HCT116 (cell line): ENCODE measurements at regions not wholly inside any gene's neighbourhood (a gene's known extent, or its start where the extent isn't known, plus 50 kb on each side); places are given as distances from the start of the nearest gene placed in this dataset.

Experiments used
- CBX3 ChIP-seq: IDR thresholded peaks from 2 replicates; pipeline ENCODE4 v1.6.1; 2012; ENCODE audit warnings: low read depth
- EGR1 ChIP-seq: IDR thresholded peaks from 2 replicates; pipeline ENCODE4 v1.6.1; 2012; ENCODE audit warnings: low read depth
- EZH2 ChIP-seq: fragments of 200-600 bp; sonication (generic); IDR thresholded peaks from 2 replicates; pipeline ENCODE4 v1.6.1; 2017; ENCODE audit warnings: antibody characterized with exemption, mixed run types
- MAX ChIP-seq: IDR thresholded peaks from 2 replicates; pipeline ENCODE4 v1.6.1; 2012
- POLR2A ChIP-seq: IDR thresholded peaks from 2 replicates; pipeline ENCODE4 v1.7.0; 2011; ENCODE audit warnings: borderline replicate concordance; ENCODE audit not compliant: insufficient read depth, insufficient read length; ENCODE audit errors: extremely low read depth
- POLR2AphosphoS5 ChIP-seq: IDR thresholded peaks from 2 replicates; pipeline ENCODE4 v1.6.1; 2011; ENCODE audit warnings: mild to moderate bottlenecking, low read depth, low read length, moderate library complexity
- RAD21 ChIP-seq: IDR thresholded peaks from 2 replicates; pipeline ENCODE4 v1.6.1; 2012; ENCODE audit warnings: low read depth, mild to moderate bottlenecking
- SP1 ChIP-seq: IDR thresholded peaks from 2 replicates; pipeline ENCODE4 v1.6.1; 2012; ENCODE audit warnings: low read depth
- TF ChIP-seq, protein P1 (sequence below), 3 experiments: fragments of 200-600 bp in 1 of 3; sonication (generic) in 1 of 3; IDR thresholded peaks in 2 of 3; conservative IDR thresholded peaks in 1 of 3; 2 replicates each; pipeline ENCODE4 v1.5.1; 2012 to 2017; ENCODE audit warnings: low read depth in 2 of 3, low read length in 2 of 3, antibody characterized with exemption in 1 of 3, borderline replicate concordance in 1 of 3, control low read depth in 1 of 3, mild to moderate bottlenecking in 1 of 3, mixed read lengths in 1 of 3, mixed run types in 1 of 3, moderate library complexity in 1 of 3; ENCODE audit not compliant: insufficient read depth in 1 of 3

GRCh38 chrX:95956745-95957144, 727.9 kb upstream of the DIAPH2 start:
- TF ChIP-seq, protein P1, sequence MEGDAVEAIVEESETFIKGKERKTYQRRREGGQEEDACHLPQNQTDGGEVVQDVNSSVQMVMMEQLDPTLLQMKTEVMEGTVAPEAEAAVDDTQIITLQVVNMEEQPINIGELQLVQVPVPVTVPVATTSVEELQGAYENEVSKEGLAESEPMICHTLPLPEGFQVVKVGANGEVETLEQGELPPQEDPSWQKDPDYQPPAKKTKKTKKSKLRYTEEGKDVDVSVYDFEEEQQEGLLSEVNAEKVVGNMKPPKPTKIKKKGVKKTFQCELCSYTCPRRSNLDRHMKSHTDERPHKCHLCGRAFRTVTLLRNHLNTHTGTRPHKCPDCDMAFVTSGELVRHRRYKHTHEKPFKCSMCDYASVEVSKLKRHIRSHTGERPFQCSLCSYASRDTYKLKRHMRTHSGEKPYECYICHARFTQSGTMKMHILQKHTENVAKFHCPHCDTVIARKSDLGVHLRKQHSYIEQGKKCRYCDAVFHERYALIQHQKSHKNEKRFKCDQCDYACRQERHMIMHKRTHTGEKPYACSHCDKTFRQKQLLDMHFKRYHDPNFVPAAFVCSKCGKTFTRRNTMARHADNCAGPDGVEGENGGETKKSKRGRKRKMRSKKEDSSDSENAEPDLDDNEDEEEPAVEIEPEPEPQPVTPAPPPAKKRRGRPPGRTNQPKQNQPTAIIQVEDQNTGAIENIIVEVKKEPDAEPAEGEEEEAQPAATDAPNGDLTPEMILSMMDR (IDR thresholded peaks at IDR 0.05 in 2 of 3, conservative IDR thresholded peaks at IDR 0.05 in 1 of 3; ENCODE audit: borderline replicate concordance in 1 of 3, insufficient read depth in 1 of 3, low read depth in 2 of 3, low read length in 2 of 3): no peak
- TF ChIP-seq MAX: no peak
- TF ChIP-seq EGR1: no peak
- TF ChIP-seq CBX3: no peak
- no peak for TF ChIP-seq POLR2A
- TF ChIP-seq RAD21: no peak
- no peak for TF ChIP-seq EZH2
- TF ChIP-seq POLR2AphosphoS5: no peak
- no peak for TF ChIP-seq SP1
